ENCODE measurements at regions not wholly inside any gene's neighbourhood (a gene's known extent, or its start where the extent isn't known, plus 50 kb on each side); places are given as distances from the start of the nearest gene placed in this dataset.
A peak's percentile ranks its signal among the peaks of the same experiment; 100 is the strongest.
"Not testable (repeated sequence)": the region's sequence is repeated elsewhere in the genome, so short reads cannot be mapped to it uniquely, and the experiment has no call there.

- not testable (repeated sequence) for H3K4me3 ChIP-seq (ENCODE audit: low read length)
- peak; percentile 16 for TF ChIP-seq CTCF (IDR thresholded peaks at IDR 0.05; ENCODE audit: insufficient read depth, low read depth, low read length, missing control alignments)
- DNase-seq (ENCODE audit: low read depth): peak; percentile 80
Measured at GRCh38 chr6:127397171-127397597, 53.8 kb upstream of the ECHDC1 start.
